ENCODE measurements at regions not wholly inside any gene's neighbourhood (a gene's known extent, or its start where the extent isn't known, plus 50 kb on each side); places are given as distances from the start of the nearest gene placed in this dataset.
"Not testable (repeated sequence)": the region's sequence is repeated elsewhere in the genome, so short reads cannot be mapped to it uniquely, and the experiment has no call there.

GRCh38 chr3:31095255-31095654, 200.8 kb upstream of the GADL1 start:
- Histone ChIP-seq H4K20me1 (ENCODE audit: insufficient read depth, low read length) (no peaks in the 10 kb centered on the region), H3K79me2 (ENCODE audit: insufficient read depth, low read length) (no peaks in the 10 kb centered on the region), H3K27me3 (ENCODE audit: insufficient read depth, low read length) (no peaks in the 10 kb centered on the region), H3K27ac (ENCODE audit: low read depth, low read length, poor library complexity, severe bottlenecking) (no peak overlapping the region), H3K4me2 (ENCODE audit: low read length) (no peak overlapping the region), H3K36me3 (ENCODE audit: insufficient read depth, low read length) (no peaks in the 10 kb centered on the region), H3K4me1 (ENCODE audit: insufficient read depth, low read length, severe bottlenecking) (no peaks in the 10 kb centered on the region), H3K9me3 (ENCODE audit: low read length) (no peaks in the 10 kb centered on the region), H3K4me3 (ENCODE audit: low read depth, low read length, poor library complexity, severe bottlenecking) (no peak overlapping the region), H3F3A (ENCODE audit: insufficient read depth, low read length) (no peaks in the 10 kb centered on the region), H2AFZ (ENCODE audit: low read length) (no peak overlapping the region), H3K9ac (ENCODE audit: low read length) (no peak overlapping the region), H3K9me2 (ENCODE audit: low read depth, low read length) (no peaks in the 10 kb centered on the region)
- TF ChIP-seq EZH2 (IDR thresholded peaks at IDR 0.05; ENCODE audit: borderline replicate concordance, low read length) (no peak), CTCF (IDR thresholded peaks at IDR 0.05; ENCODE audit: low read length) (no peak)

- Histone ChIP-seq H4K20me1 (ENCODE audit: insufficient read depth, low read length) (no peaks in the 10 kb centered on the region), H3K9me2 (ENCODE audit: low read depth, low read length) (no peaks in the 10 kb centered on the region), H2AFZ (ENCODE audit: low read length) (no peak overlapping the region), H3K27ac (ENCODE audit: low read depth, low read length, poor library complexity, severe bottlenecking) (no peak overlapping the region), H3K9me3 (ENCODE audit: low read length) (no peaks in the 10 kb centered on the region), H3K9ac (ENCODE audit: low read length) (no peak overlapping the region), H3K79me2 (ENCODE audit: insufficient read depth, low read length) (no peaks in the 10 kb centered on the region), H3K4me1 (ENCODE audit: insufficient read depth, low read length, severe bottlenecking) (no peaks in the 10 kb centered on the region), H3K4me2 (ENCODE audit: low read length) (no peak overlapping the region), H3K36me3 (ENCODE audit: insufficient read depth, low read length) (no peaks in the 10 kb centered on the region), H3K4me3 (ENCODE audit: low read depth, low read length, poor library complexity, severe bottlenecking) (no peak overlapping the region), H3K27me3 (ENCODE audit: insufficient read depth, low read length) (no peaks in the 10 kb centered on the region), H3F3A (ENCODE audit: insufficient read depth, low read length) (no peaks in the 10 kb centered on the region)
- TF ChIP-seq CTCF (IDR thresholded peaks at IDR 0.05; ENCODE audit: low read length) (no peak), EZH2 (IDR thresholded peaks at IDR 0.05; ENCODE audit: borderline replicate concordance, low read length) (no peak)
Observed at GRCh38 chr3:31096661-31097395, 202.4 kb upstream of the GADL1 start.

GRCh38 chr3:31100519-31100918, 206.1 kb upstream of the GADL1 start:
- Histone ChIP-seq H2AFZ (ENCODE audit: low read length) (no peak overlapping the region), H3K27ac (ENCODE audit: low read depth, low read length, poor library complexity, severe bottlenecking) (no peak overlapping the region), H3K27me3 (ENCODE audit: insufficient read depth, low read length) (no peaks in the 10 kb centered on the region), H3K36me3 (ENCODE audit: insufficient read depth, low read length) (no peaks in the 10 kb centered on the region), H3K4me1 (ENCODE audit: insufficient read depth, low read length, severe bottlenecking) (no peaks in the 10 kb centered on the region), H3K9me2 (ENCODE audit: low read depth, low read length) (no peaks in the 10 kb centered on the region), H4K20me1 (ENCODE audit: insufficient read depth, low read length) (no peaks in the 10 kb centered on the region), H3K79me2 (ENCODE audit: insufficient read depth, low read length) (no peaks in the 10 kb centered on the region), H3F3A (ENCODE audit: insufficient read depth, low read length) (no peaks in the 10 kb centered on the region), H3K9ac (ENCODE audit: low read length) (no peak overlapping the region), H3K4me2 (ENCODE audit: low read length) (no peak overlapping the region), H3K4me3 (ENCODE audit: low read depth, low read length, poor library complexity, severe bottlenecking) (no peak overlapping the region), H3K9me3 (ENCODE audit: low read length) (no peaks in the 10 kb centered on the region)
- TF ChIP-seq EZH2 (IDR thresholded peaks at IDR 0.05; ENCODE audit: borderline replicate concordance, low read length) (no peak), CTCF (IDR thresholded peaks at IDR 0.05; ENCODE audit: low read length) (no peak)

- H3K27ac ChIP-seq (ENCODE audit: low read depth, low read length, poor library complexity, severe bottlenecking); H3K4me3 ChIP-seq (ENCODE audit: low read depth, low read length, poor library complexity, severe bottlenecking); H4K20me1 ChIP-seq (ENCODE audit: insufficient read depth, low read length); H3K79me2 ChIP-seq (ENCODE audit: insufficient read depth, low read length); H3K9ac ChIP-seq (ENCODE audit: low read length); H2AFZ ChIP-seq (ENCODE audit: low read length); H3K9me2 ChIP-seq (ENCODE audit: low read depth, low read length); H3F3A ChIP-seq (ENCODE audit: insufficient read depth, low read length); H3K9me3 ChIP-seq (ENCODE audit: low read length); H3K36me3 ChIP-seq (ENCODE audit: insufficient read depth, low read length); H3K27me3 ChIP-seq (ENCODE audit: insufficient read depth, low read length); H3K4me1 ChIP-seq (ENCODE audit: insufficient read depth, low read length, severe bottlenecking); H3K4me2 ChIP-seq (ENCODE audit: low read length): not testable (repeated sequence)
Observed at GRCh38 chr3:31101285-31101684, 206.8 kb upstream of the GADL1 start.
